ENCODE measurements at regions not wholly inside any gene's neighbourhood (a gene's known extent, or its start where the extent isn't known, plus 50 kb on each side); places are given as distances from the start of the nearest gene placed in this dataset.

DNA sequence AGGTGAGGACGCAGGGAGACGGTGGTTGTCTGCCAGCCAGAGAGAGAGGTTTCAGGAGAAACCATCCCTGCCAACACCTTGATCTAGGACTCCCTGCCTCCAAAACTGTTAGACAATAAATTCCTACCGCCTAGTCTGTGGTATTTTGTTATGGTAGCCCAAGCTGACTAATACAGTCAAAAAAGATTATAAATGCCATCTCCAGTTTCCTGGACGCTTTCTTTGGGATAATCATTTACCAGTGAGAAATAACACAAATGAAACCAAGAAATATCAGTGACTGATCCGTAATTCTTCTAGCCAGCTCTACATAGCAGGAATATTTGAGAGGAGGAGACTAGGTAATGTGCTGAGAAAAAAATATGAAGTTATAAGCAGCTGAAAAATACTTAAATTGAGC, 707.8 kb upstream of the LMCD1 start:
- DNase-seq (ENCODE audit: low read depth in 3 of 3, low spot score in 1 of 3) = no peak

DNA sequence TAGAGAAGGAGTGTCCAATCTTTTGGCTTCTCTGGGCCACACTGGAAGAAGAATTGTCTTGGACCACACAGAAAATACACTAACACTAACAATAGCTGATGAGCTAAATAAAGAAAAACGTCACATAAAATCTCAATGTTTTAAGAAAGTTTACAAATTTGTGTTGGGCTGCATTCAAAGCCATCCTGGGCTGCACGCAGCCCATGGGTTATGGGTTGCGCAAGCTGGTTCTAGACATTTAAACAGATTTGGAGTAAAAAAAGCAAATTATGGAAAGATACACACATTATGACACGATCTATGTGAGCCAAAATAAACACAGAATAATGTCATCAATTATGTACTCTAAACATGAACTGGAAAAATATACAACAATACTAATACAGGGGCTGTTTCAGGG, 703.3 kb upstream of the LMCD1 start:
- DNase-seq (ENCODE audit: low read depth in 3 of 3, low spot score in 1 of 3) = no peak

DNA sequence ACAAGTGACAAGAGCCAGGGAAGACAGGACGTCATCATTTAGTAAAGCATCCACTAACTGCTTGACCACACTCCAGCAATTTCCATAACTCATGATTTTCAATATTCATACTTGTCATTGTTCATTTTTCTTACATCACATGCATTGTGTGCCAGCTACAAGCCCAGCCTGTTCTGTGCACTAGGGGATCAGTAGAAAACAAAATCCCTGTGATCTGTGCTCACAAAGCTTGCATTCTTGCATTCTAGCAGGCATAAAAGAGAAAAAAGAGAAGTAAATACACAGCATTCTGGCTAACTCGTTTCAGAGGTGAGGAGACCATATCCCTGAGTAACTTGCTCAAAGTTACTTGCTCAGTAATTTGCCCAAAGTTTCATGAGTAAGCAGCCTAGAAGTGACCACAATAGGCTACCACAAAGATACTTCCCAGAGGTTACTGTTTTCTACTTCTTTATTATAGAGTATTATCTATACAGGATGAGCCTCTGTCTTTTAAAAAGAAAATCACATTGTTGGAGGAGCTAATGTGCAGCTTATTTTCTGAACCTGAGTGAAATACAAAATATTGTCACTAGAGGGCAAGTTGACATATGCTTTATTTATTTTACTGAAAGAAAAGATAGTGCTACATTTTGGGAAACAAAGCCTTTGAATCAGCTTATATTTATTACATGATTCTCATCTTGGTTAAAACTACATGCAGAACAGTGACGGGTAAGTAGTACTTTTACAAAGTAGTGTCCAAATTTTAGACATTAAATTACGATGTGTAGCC, 701.4 kb upstream of the LMCD1 start:
- no peak for DNase-seq (ENCODE audit: low read depth in 3 of 3, low spot score in 1 of 3)

- DNase-seq (ENCODE audit: low read depth in 3 of 3, low spot score in 1 of 3) = no peak
Measured at GRCh38 chr3:7812490-7812889, 689.1 kb upstream of the LMCD1 start.

DNA sequence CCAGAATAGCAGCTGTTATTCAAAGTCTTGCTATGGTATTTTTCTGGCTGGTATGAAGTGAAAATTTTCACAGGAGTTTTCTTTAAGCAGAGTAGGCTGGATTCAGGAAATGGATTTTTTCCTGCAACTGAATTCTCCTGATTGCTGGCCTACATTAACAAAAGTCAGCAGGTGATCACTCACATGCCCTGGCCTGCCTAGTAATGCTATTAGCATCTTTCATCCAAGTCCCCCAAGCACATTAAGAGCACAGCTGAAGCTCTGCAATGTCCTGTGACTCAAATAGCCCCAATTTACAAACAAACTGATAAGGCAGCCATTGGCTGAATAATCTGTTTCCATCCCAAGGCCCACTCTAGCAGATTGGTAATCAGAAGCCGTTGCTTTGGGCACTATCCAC, 688.3 kb upstream of the LMCD1 start:
- no peak for DNase-seq (ENCODE audit: low read depth in 3 of 3, low spot score in 1 of 3)

DNA sequence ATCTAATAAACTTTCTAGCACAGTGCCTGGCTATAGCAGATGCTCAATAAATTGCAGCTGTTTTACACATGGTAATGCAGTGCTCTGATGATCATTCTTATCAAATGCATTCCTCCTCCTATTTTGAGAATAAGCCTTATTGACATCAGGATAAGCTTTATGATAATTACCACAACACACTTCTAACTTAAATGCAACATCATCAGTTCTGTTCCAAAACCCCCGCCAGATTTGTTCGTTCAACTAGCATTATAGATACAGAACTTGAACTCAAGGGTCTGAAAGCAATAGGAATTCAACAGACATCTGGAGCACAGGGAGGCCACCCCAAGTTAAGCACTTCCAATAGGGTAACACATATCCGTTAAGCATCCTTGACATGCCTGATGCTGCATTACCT, 684.4 kb upstream of the LMCD1 start:
- no peak for DNase-seq (ENCODE audit: low read depth in 3 of 3, low spot score in 1 of 3)

DNA sequence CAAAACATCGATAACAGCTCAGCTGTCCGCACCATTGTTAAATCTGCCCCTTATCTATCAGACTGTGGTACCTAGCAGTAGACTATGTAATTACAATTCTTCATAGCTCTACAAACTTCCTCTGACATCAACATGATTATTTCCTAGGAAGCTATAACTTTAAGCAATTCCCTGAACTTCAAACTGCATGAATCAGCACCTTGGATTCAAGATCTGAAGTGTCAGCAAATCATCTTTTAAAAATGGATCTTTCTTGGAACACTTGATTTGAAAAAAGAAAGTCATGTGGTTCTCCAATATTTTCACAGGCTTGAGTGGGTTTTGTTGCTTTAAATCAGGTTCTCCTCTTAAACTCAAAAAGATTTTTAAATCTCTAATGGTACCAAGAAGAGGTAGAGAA, 680.7 kb upstream of the LMCD1 start:
- DNase-seq (ENCODE audit: low read depth in 3 of 3, low spot score in 1 of 3) = no peak

DNA sequence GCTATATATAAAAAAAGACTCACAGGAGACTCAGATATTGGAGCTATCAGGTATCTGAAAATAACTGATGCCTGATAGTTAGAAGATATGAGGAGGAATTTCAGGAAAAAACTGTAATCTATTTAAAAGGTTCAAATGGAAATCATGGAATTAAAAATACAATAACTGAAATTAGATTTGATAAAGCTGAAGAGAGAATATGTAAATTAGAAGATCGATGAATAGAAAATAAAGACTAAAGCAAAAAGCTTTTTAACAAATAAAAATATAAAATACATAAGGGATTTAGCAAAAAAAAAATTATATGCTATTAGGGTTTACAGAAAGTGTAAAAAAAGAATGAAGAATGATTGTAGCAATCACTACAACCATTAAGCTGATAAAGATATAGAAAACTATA, 679.8 kb upstream of the LMCD1 start:
- DNase-seq (ENCODE audit: low read depth in 3 of 3, low spot score in 1 of 3) = no peak

DNA sequence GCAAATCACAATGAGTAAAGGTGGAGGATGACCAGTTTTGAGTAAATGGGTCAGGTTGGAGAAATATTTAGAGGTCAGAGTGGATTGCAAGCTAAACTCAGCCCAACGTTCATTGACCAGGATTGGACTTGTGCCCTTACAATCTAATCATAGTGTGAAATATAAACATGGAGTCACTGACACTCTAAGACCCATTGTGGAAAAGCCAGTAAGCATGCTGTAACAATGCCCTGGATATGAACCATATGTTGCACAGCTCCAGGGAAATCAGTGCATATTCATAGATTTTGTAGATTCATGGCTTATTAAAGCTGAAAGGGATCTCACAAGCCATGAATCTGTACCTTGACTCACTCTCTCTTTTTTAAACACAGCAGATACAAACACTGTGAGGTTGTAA, 660.2 kb upstream of the LMCD1 start:
- DNase-seq (ENCODE audit: low read depth in 3 of 3, low spot score in 1 of 3) = no peak

- DNase-seq (ENCODE audit: low read depth in 3 of 3, low spot score in 1 of 3) = no peak
Measured at GRCh38 chr3:7843441-7843840, 658.2 kb upstream of the LMCD1 start.

- DNase-seq (ENCODE audit: low read depth in 3 of 3, low spot score in 1 of 3) = no peak
Measured at GRCh38 chr3:7847021-7847420, 654.6 kb upstream of the LMCD1 start.

DNA sequence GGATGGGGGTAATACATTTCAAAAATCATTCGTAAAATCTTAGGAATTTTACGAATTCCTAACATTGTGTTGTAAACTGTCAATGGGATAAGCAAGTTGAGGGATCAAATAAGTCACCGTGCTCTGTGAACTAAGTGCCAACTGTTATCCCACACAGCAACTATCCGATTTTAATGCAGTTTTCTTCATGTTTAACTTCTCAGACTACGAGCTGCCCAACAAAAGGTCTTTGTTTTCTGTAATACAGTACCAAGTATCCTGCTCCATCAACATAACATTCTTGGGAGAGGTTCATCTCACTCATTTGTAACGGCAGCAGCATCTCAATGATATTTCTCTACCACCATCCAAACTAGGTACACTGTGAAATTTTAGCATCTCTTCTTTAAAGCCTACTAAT, 654.1 kb upstream of the LMCD1 start:
- no peak for DNase-seq (ENCODE audit: low read depth in 3 of 3, low spot score in 1 of 3)

DNA sequence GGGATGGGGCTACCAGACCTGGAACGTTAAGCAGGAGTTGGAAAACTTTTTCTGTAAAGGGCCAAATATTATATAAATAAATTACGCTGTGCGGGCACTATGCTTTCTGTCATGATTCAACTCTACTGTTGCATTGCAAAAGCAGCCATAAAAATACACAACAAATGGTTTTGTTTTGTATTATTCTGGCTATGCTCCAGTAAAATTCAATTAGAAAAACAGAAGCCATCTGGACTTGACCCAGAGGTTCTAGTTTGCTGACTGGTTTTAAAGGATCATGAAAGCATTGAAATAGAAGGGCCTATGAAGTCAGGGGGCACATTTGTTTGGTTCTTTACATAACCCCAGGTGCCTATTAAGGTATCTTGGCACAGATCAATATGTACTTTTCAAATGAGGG, 647.4 kb upstream of the LMCD1 start:
- DNase-seq (ENCODE audit: low read depth in 3 of 3, low spot score in 1 of 3) = no peak

GRCh38 chr3:7854721-7855120, 646.9 kb upstream of the LMCD1 start:
- no peak for DNase-seq (ENCODE audit: low read depth in 3 of 3, low spot score in 1 of 3)

DNA sequence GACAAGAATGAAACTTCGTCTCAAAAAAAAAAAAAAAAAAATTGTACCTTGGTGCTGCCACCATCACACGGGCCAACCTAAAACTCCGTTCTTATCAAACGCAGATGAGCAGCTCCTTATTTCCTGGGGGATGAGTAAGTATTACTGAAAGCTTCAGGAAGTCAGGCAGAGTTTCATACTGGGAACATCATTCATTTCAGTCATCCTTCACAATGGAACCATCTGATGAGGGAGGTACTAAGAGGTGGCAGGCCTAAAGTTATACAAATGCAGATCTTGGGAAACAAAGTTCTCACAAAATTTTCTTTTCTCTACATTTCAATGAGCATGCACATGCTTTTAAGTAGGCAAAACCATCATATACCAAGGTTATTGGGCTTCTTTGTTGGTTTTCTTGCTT, 636.0 kb upstream of the LMCD1 start:
- DNase-seq (ENCODE audit: low read depth in 3 of 3, low spot score in 1 of 3) = no peak

DNA sequence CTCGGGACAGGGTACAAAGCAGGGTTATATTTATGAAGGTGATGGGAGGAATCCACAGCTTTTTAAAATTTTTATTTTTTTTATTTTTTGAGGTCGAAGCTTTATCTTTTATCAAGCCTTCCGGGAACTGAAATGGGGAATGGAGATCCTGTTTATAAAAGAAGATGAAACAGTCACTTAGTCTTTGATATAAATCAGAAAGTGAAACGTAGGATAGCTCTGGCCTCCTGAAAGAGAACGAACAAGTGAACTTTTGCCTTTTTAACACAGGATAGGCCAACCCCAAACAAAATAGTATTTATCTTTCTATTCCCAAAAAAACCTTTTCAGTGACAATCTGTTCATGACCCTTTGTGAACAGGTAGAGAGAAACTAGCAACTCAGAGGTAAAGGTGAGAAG, 634.0 kb upstream of the LMCD1 start:
- DNase-seq (ENCODE audit: low read depth in 3 of 3, low spot score in 1 of 3) = no peak

- no peak for DNase-seq (ENCODE audit: low read depth in 3 of 3, low spot score in 1 of 3)
Measured at GRCh38 chr3:7871003-7871560, 630.5 kb upstream of the LMCD1 start.

GRCh38 chr3:7874116-7874515, 627.5 kb upstream of the LMCD1 start:
- DNase-seq (ENCODE audit: low read depth in 3 of 3, low spot score in 1 of 3) = no peak

- no peak for DNase-seq (ENCODE audit: low read depth in 3 of 3, low spot score in 1 of 3)
Measured at GRCh38 chr3:7875925-7876324, 625.7 kb upstream of the LMCD1 start.

GRCh38 chr3:7876741-7877297, 624.8 kb upstream of the LMCD1 start:
- DNase-seq (ENCODE audit: low read depth in 3 of 3, low spot score in 1 of 3) = peak; percentile 9 to 21 (median 13)

GRCh38 chr3:7877312-7877711, 624.3 kb upstream of the LMCD1 start:
- DNase-seq (ENCODE audit: low read depth in 3 of 3, low spot score in 1 of 3) = no peak

- DNase-seq (ENCODE audit: low read depth in 3 of 3, low spot score in 1 of 3) = no peak
Measured at GRCh38 chr3:7879572-7879971, 622.1 kb upstream of the LMCD1 start.

GRCh38 chr3:7881946-7882345, 619.7 kb upstream of the LMCD1 start:
- no peak for DNase-seq (ENCODE audit: low read depth in 3 of 3, low spot score in 1 of 3)
